GM04503 (cell line): ENCODE measurements at regions not wholly inside any gene's neighbourhood (a gene's known extent, or its start where the extent isn't known, plus 50 kb on each side); places are given as distances from the start of the nearest gene placed in this dataset.

Source experiments
- DNase-seq: peaks from one replicate; pipeline ENCODE4 v3.0.0-alpha.2; 2012; ENCODE audit warnings: low read depth

DNA sequence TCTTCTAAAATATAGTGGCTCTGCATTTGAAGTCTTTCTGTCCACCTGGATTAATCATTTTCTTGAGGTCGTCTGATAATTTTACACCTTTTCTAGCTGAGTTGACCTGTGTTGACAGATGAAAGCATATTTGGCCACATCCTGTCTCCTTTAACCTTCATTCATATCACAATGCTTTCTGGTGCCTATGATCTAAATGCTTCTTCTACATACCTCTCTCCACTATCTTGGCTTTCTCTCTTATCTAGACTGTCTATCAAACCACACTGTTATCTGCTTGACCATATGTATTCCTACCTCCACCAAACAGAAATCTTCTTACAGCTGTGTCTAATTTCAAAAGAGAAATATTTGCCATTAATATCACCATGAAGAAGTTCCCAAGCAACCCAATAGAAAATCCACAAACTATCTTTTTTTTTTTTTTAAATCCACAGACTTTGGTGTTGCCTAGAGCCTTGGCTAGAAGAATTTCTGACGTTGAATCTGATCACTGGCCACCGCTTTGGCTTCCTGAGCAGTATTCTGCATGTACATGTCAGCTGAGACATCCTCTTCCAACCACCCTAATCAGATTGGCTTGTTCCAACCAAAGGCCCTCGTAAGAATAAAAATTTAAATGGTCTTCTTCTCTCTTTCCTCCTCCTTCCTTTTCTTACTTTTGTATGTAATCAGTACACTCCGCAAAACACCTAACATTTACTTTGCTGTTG lies 66.3 kb upstream of the SP4 start:
- no peak for DNase-seq

DNA sequence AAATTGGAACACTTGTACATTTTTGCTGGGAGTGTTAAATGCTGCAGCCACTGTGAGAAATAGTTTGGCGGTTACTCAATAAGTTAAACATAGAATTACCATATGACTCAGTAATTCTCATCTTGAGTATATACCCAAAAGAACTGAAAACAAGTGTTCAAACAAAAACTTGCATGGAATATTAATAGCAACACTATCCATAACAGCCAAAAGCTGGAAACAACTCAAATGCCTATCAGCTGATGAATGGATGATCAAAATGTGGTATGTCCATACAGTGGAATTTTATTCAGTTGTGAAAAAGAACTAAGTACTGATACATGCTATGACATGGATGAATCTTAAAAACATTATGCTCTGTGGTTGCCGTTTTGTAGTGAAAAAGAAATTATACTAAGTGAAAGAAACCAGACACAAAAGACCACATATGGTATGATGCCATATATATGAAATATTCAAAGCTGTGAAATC lies 63.0 kb upstream of the SP4 start:
- no peak for DNase-seq

DNA sequence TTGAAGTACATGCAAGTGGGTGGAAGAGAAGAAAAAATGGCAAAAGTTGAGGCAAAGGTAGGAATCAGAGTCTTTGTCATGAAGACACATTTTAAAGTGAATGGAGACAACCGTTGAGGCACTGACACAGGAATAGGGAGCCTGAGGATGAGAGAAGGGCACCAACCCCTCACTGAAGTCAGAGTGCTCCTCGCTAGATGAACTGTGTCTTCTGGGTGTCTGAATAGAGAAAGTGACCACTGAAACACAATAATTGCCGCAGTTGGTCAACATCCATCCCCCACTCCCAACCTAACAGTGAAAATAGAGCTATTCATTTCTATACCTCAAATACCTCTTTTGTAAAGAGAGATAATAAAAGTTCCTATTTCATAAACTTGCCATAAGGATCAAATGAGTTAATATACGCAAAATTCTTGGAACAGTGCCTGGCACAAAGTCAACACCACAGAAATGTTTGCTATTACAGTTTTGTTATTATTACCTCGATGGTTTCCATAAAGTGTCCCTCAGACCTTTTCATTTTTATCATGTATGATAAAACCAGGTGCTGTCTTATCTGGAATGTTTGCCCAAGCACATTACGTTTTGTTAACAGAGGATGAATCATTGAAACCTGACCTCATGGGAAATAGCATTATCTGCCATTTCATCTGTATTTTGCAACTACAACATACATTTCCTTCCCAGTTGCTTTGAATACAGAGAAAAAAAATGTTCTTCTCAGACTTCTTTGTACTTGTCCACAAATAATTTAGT lies 61.8 kb upstream of the SP4 start:
- DNase-seq = no peak

DNA sequence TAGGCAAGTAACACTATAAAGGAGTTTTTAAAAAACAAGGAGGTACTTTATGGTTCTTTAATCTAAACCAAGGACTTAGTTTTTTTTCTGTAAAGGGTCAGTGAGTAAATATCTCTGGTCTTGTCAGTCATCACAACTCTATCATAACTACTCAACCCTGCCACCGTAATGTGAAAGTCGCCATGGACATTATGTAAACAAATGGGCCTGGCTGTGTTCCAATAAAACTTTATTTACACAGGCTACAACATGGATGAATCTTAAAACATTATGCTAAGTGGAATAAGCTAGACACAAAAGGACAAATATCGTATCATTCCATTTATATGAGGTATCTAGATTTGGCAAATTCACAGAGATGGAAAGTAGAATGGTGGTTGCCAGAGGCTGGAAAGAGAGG lies 60.8 kb upstream of the SP4 start:
- DNase-seq = no peak

DNA sequence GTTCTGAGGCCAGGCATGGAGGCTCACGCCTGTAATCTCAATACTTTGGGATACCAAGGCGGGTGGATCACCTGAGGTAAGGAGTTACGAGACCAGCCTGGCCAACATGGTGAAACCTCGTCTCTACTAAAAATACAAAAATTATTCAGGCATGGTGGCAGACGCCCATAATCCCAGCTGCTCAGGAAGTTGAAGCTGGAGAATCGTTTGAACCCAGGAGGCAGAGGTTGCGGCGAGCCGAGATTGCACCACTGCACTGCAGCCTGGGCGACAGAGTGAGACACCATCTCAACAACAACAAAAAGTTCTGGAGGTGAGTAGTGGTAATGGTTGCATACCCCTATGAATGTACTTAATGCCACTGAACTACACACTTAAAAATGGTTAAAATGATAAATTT lies 60.3 kb upstream of the SP4 start:
- DNase-seq = no peak

DNA sequence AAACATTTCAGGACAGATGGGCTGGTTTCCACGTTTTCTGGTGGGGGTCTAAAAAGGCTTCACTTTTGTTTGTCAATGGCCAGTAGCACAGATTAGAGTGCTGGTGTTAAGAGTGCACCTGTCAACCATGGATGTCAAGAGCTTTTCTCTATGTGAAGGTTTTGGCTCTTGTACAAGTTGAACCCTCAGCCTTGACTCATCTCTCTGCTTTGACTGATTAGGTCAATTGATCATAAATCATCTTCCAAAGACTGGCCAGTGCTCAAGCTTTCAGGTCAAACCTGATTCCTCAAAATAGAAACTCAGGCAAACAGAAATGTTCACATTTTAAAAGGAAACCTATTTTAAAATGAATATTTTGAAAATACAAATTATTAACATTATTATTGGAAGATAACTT lies 59.6 kb upstream of the SP4 start:
- DNase-seq = no peak

DNA sequence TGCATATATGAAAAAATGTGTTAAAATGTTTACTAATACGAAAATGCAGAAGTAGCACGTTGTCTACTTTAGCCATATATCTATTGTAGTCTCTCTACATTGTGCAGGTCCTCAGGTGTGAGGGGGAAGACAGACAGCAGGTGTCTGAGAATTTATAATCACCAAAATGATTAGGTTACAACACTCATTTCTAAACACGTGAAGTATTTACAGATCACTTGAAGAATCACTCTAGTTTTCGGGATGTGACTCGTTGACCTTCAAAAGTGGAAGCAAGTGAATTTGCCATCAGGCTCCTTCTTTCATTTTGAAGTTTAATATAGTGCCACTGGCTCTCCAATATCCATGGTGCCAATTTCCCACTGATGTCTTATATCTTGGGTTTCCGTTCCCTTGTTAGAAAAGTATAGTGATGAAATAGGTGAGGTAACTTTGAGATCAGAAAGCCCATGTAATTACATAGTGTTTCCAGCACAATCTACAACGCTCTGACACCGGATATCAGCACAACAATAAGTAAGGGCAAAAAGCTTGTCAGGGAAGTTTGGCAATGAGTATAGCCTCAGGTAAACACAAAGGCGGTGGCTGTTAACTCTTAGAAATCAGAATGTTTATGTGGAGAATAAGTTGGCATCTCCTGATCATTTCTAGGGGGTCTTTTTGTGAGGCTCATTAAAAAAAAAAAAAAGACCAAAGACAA lies 57.5 kb upstream of the SP4 start:
- no peak for DNase-seq

DNA sequence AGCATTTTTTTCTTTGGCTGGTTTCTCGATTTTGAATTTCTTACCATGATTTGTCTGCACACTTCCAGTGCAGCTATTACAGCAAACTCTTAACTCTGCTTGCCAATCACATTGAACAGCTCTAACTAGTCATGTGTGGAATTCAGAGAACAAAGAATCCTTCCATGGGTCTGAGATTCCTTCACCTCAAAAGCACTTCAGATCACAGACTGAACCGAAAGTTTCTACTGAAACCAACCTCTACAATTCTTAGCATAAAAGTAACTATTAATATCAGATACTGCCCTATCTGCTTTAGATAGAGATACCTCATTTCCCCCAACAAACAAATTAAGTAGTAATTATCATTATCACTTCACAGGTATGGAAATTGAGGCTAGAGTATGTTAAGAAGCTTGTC lies 56.5 kb upstream of the SP4 start:
- DNase-seq = no peak

DNA sequence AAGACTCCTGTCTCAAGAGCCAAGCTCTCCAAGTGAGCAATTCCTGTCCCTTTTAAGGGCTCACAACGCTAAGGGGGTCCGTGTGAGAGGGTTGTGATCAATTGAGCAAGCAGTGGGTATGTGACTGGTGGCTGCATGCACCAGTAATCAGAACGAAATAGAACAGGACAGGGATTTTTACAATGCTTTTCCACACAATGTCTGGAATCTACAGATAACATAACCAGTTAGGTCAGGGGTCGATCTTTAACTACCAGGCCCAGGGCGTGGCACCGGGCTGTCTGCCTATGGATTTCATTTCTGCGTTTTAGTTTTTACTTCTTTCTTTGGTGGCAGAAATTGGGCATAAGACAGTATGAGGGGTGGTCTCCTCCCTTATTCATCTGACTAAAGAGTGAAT lies 54.9 kb upstream of the SP4 start:
- no peak for DNase-seq

DNA sequence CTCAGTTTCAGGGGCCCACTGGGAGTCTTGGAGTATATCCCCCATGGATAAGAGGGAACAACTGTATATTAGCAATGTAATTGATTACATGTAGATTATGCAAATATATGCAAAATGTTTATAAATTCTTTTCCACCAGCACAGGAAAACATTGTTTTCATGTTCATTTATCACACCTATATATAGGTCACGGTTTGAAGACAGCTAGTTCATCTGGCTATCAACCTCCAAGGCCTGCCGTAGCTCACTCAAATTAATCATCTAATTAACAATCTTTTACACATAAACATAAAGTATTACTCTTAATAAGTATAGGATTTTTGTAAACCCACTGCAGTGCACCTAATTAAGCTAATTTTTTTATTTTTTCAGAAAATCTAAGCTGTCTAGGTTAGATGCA lies 53.7 kb upstream of the SP4 start:
- DNase-seq = no peak

DNA sequence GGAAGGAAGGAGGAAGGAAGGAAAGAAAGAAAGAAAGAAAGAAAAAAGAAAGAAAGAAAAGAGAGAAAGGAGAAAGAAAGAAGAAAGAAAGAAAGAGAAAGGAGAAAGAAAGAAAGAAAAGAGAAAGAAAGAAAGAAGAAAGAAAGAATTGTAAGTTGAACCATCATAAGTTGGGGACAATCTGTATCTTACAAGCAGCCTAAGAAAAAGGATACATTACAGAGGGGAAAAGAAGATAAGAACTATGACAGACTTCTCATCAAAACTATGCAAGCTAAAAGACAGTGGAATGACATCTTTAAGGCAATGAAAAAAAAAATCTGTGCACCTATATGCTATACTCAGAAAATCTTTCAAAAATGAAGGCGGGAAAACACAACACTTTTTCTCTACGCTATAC lies 50.3 kb upstream of the SP4 start:
- DNase-seq = no peak
